ENCODE measurements at regions not wholly inside any gene's neighbourhood (a gene's known extent, or its start where the extent isn't known, plus 50 kb on each side); places are given as distances from the start of the nearest gene placed in this dataset.

DNA sequence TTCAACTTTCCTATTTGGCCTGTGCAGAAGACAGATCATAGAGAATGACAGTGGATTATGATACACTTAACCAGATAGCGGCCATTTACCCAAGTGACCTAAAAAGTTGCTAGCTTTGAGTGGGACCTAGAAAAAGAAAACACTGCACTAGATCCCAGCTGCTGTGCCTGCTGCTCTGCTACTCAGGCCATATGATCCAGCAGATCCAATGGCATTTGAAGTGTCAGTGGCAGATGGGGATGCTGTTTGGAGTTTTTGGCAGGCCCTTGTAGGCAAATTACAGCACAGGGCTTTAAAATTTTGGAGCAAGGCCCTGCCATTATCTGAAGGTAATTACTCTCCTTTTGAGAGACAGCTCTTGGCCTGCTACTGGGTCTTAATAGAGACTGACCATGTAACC is 74.0 kb upstream of the KCNE2 start:
- no peaks in the 10 kb centered on the region for H3K36me3 ChIP-seq (replicated peaks)
- in situ Hi-C loops (cut with HindIII; ENCODE audit: low pct_ligation_motif_present, low sequenced_read_pairs) = no loop called here
- DNase-seq = no peak
- H3K4me3 ChIP-seq (ENCODE audit: low read depth, low read length) = no peak overlapping the region
- no peak overlapping the region for H3K27ac ChIP-seq
- no peaks in the 10 kb centered on the region for H3K27me3 ChIP-seq (replicated peaks)
- TF ChIP-seq, protein P1, sequence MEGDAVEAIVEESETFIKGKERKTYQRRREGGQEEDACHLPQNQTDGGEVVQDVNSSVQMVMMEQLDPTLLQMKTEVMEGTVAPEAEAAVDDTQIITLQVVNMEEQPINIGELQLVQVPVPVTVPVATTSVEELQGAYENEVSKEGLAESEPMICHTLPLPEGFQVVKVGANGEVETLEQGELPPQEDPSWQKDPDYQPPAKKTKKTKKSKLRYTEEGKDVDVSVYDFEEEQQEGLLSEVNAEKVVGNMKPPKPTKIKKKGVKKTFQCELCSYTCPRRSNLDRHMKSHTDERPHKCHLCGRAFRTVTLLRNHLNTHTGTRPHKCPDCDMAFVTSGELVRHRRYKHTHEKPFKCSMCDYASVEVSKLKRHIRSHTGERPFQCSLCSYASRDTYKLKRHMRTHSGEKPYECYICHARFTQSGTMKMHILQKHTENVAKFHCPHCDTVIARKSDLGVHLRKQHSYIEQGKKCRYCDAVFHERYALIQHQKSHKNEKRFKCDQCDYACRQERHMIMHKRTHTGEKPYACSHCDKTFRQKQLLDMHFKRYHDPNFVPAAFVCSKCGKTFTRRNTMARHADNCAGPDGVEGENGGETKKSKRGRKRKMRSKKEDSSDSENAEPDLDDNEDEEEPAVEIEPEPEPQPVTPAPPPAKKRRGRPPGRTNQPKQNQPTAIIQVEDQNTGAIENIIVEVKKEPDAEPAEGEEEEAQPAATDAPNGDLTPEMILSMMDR (IDR thresholded peaks at IDR 0.05; ENCODE audit: low read depth, low read length, missing control alignments) = no peak

DNA sequence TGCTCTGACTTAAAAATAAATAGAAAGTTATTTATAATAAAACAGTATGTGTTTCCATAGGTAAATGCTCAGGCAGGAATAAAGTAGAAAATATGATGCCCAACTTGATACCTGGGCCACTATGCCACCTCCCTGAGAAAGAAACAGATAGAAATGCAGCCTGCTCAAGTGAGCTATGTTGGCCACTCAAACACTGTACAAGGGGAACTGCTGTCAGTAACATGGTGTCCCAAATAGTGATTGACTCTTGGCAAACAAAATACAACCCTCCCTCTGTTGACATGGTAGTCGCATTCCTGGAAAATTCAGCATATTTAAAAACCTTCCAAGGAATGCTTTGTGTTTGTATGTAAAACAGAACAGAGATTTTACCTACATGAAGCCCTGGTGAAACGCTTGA is 66.9 kb upstream of the KCNE2 start:
- Histone ChIP-seq H3K27me3 (replicated peaks) (no peaks in the 10 kb centered on the region), H3K27ac (no peak overlapping the region), H3K4me3 (ENCODE audit: low read depth, low read length) (no peak overlapping the region), H3K36me3 (replicated peaks) (no peaks in the 10 kb centered on the region)
- DNase-seq = no peak
- TF ChIP-seq, protein P1 (IDR thresholded peaks at IDR 0.05; ENCODE audit: low read depth, low read length, missing control alignments) = no peak
- in situ Hi-C loops (cut with HindIII; ENCODE audit: low pct_ligation_motif_present, low sequenced_read_pairs) = no loop called here

DNA sequence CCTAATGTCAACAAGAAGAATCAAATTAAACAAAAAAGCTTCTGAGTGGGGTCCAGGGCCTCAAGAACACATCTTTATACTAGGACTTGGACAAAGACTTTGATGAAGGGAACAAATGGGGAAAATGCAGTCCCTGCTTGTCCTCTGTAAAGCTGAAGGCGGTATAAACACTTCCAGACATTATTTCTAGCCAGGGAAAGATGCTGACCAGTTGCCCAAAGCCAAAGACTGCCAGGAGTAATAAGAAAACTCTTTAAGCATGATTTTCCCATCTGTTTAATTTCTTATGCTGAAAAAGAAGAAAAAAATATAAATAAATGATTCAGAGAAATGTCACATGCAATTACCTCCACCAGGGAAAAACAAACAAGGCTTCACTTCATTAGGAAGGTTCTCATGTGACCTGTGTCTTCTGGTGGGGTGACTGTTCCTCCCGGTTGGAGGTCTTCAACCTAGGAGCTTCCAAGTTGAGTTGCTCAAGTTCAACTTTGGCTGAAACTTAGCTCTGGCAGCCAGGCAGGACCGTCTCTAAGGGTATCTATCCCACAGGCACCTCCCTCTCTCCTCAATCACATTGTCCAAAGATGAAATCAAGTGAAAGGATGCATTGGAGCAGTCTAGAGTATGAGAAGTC is 65.2 kb upstream of the KCNE2 start:
- in situ Hi-C loops (cut with HindIII; ENCODE audit: low pct_ligation_motif_present, low sequenced_read_pairs) = no loop called here

DNA sequence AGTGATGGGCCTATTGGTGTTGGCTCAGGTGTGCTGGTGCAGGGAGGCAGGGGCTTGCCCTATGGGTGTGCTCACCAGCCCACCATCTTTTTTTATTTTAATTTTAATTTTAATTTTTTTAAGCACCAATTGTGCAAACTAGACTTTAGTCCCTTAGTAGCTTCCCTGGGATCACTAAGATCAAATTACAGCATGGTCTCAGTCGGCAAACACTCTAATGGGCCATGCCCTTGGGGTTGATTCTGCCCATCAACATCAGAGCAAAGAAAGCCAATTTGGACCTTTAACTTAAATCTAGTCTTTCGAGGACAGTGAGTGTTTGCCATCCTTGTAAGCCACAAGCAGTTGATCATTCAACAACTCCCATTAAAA is 64.7 kb upstream of the KCNE2 start:
- H3K36me3 ChIP-seq (replicated peaks) = no peaks in the 10 kb centered on the region
- no peak for DNase-seq
- no peaks in the 10 kb centered on the region for H3K27me3 ChIP-seq (replicated peaks)
- in situ Hi-C loops (cut with HindIII; ENCODE audit: low pct_ligation_motif_present, low sequenced_read_pairs) = no loop called here
- no peak overlapping the region for H3K27ac ChIP-seq
- H3K4me3 ChIP-seq (ENCODE audit: low read depth, low read length) = no peak overlapping the region
- TF ChIP-seq, protein P1 (IDR thresholded peaks at IDR 0.05; ENCODE audit: low read depth, low read length, missing control alignments) = no peak

More for the DNA sequence above, 65.2 kb upstream of the KCNE2 start:
- no peak overlapping the region for H3K27ac ChIP-seq
- TF ChIP-seq, protein P1 (IDR thresholded peaks at IDR 0.05; ENCODE audit: low read depth, low read length, missing control alignments) = no peak
- DNase-seq = no peak
- no peaks in the 10 kb centered on the region for H3K27me3 ChIP-seq (replicated peaks)
- H3K36me3 ChIP-seq (replicated peaks) = no peaks in the 10 kb centered on the region
- H3K4me3 ChIP-seq (ENCODE audit: low read depth, low read length) = no peak overlapping the region

DNA sequence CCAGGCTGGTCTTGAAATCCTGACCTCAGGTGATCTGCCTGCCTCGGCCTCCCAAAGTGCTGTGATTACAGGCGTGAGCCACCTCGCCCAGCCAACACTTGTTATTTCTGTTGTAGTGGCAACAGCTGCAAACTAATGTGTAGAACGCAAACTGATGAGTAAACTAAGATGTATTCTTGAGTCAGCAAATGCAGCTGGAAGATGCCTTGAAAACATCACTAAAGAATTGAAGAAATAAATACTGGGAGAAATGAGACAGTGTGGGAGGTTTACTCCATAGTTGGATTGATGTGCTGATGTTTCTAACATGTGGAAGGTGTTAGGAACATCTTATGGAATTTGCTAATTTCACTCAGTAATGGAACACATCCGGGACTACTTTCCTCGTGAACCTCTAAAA is 61.3 kb upstream of the KCNE2 start:
- in situ Hi-C loops (cut with HindIII; ENCODE audit: low pct_ligation_motif_present, low sequenced_read_pairs) = no loop called here
- TF ChIP-seq, protein P1 (IDR thresholded peaks at IDR 0.05; ENCODE audit: low read depth, low read length, missing control alignments) = no peak
- no peak overlapping the region for H3K27ac ChIP-seq

More for the DNA sequence above, 61.3 kb upstream of the KCNE2 start:
- Histone ChIP-seq H3K27me3 (replicated peaks) (no peaks in the 10 kb centered on the region), H3K4me3 (ENCODE audit: low read depth, low read length) (no peak overlapping the region), H3K36me3 (replicated peaks) (no peaks in the 10 kb centered on the region)
- DNase-seq = no peak

All from brain microvascular endothelial cell (primary cell).